ENCODE measurements at regions not wholly inside any gene's neighbourhood (a gene's known extent, or its start where the extent isn't known, plus 50 kb on each side); places are given as distances from the start of the nearest gene placed in this dataset.
"Not testable (repeated sequence)": the region's sequence is repeated elsewhere in the genome, so short reads cannot be mapped to it uniquely, and the experiment has no call there.

- Histone ChIP-seq H3K4me2 (ENCODE audit: low read length) (no peak overlapping the region), H3K4me1 (ENCODE audit: control insufficient read depth, low read length) (no peaks in the 10 kb centered on the region), H3K36me3 (ENCODE audit: control insufficient read depth, low read length) (no peaks in the 10 kb centered on the region), H3K27me3 (ENCODE audit: control insufficient read depth, low read length) (no peaks in the 10 kb centered on the region), H3K79me2 (ENCODE audit: control insufficient read depth, low read length) (no peaks in the 10 kb centered on the region), H3K9me3 (ENCODE audit: control insufficient read depth, insufficient read depth, low read length) (no peaks in the 10 kb centered on the region; the same call in 1 of the 2 replicates), H3K27ac (ENCODE audit: low read depth, low read length) (no peak overlapping the region), H3K4me3 (ENCODE audit: low read length) (no peak overlapping the region), H3K9me2 (replicated peaks; ENCODE audit: control insufficient read depth, low read length) (no peaks in the 10 kb centered on the region), H4K20me1 (ENCODE audit: control insufficient read depth, insufficient read depth, low read depth, low read length) (no peaks in the 10 kb centered on the region), H3F3A (ENCODE audit: control insufficient read depth, insufficient read depth) (no peaks in the 10 kb centered on the region)
- no peak for TF ChIP-seq EZH2phosphoT487 (IDR thresholded peaks at IDR 0.05; ENCODE audit: borderline replicate concordance, low read length)
- TF ChIP-seq CTCF (IDR thresholded peaks at IDR 0.05; ENCODE audit: low read depth, low read length, poor library complexity, severe bottlenecking): no peak
Observed at GRCh38 chr21:14615359-14615974, 69.4 kb upstream of the SAMSN1 start.

GRCh38 chr21:14614287-14614686 lies 68.2 kb upstream of the SAMSN1 start:
- no peak overlapping the region for H3K4me3 ChIP-seq (ENCODE audit: low read length)
- H3K4me2 ChIP-seq (ENCODE audit: low read length): no peak overlapping the region
- H3K4me1 ChIP-seq (ENCODE audit: control insufficient read depth, low read length): no peaks in the 10 kb centered on the region
- H4K20me1 ChIP-seq (ENCODE audit: control insufficient read depth, insufficient read depth, low read depth, low read length): no peaks in the 10 kb centered on the region
- H3F3A ChIP-seq (ENCODE audit: control insufficient read depth, insufficient read depth): no peaks in the 10 kb centered on the region
- TF ChIP-seq EZH2phosphoT487 (IDR thresholded peaks at IDR 0.05; ENCODE audit: borderline replicate concordance, low read length) (no peak), CTCF (IDR thresholded peaks at IDR 0.05; ENCODE audit: low read depth, low read length, poor library complexity, severe bottlenecking) (no peak)
- no peaks in the 10 kb centered on the region for H3K9me2 ChIP-seq (replicated peaks; ENCODE audit: control insufficient read depth, low read length)
- no peaks in the 10 kb centered on the region for H3K79me2 ChIP-seq (ENCODE audit: control insufficient read depth, low read length)
- H3K27ac ChIP-seq (ENCODE audit: low read depth, low read length): no peak overlapping the region
- H3K27me3 ChIP-seq (ENCODE audit: control insufficient read depth, low read length): no peaks in the 10 kb centered on the region
- no peaks in the 10 kb centered on the region for H3K9me3 ChIP-seq (ENCODE audit: control insufficient read depth, insufficient read depth, low read length)
- no peaks in the 10 kb centered on the region for H3K36me3 ChIP-seq (ENCODE audit: control insufficient read depth, low read length)

GRCh38 chr21:14613486-14614224 lies 67.5 kb upstream of the SAMSN1 start:
- no peak overlapping the region for H3K27ac ChIP-seq (ENCODE audit: low read depth, low read length)
- no peaks in the 10 kb centered on the region for H3K27me3 ChIP-seq (ENCODE audit: control insufficient read depth, low read length)
- H3K9me3 ChIP-seq (ENCODE audit: control insufficient read depth, insufficient read depth, low read length): no peaks in the 10 kb centered on the region
- no peaks in the 10 kb centered on the region for H3K9me2 ChIP-seq (replicated peaks; ENCODE audit: control insufficient read depth, low read length)
- TF ChIP-seq CTCF (IDR thresholded peaks at IDR 0.05; ENCODE audit: low read depth, low read length, poor library complexity, severe bottlenecking) (no peak), EZH2phosphoT487 (IDR thresholded peaks at IDR 0.05; ENCODE audit: borderline replicate concordance, low read length) (no peak)
- no peaks in the 10 kb centered on the region for H4K20me1 ChIP-seq (ENCODE audit: control insufficient read depth, insufficient read depth, low read depth, low read length)
- H3K4me1 ChIP-seq (ENCODE audit: control insufficient read depth, low read length): no peaks in the 10 kb centered on the region
- H3K36me3 ChIP-seq (ENCODE audit: control insufficient read depth, low read length): no peaks in the 10 kb centered on the region
- no peaks in the 10 kb centered on the region for H3K79me2 ChIP-seq (ENCODE audit: control insufficient read depth, low read length)
- no peak overlapping the region for H3K4me3 ChIP-seq (ENCODE audit: low read length)
- no peaks in the 10 kb centered on the region for H3F3A ChIP-seq (ENCODE audit: control insufficient read depth, insufficient read depth)
- H3K4me2 ChIP-seq (ENCODE audit: low read length): no peak overlapping the region

GRCh38 chr21:14610119-14610518 lies 64.0 kb upstream of the SAMSN1 start:
- H3F3A ChIP-seq (ENCODE audit: control insufficient read depth, insufficient read depth); H3K4me1 ChIP-seq (ENCODE audit: control insufficient read depth, low read length); H3K9me2 ChIP-seq (replicated peaks; ENCODE audit: control insufficient read depth, low read length); H3K79me2 ChIP-seq (ENCODE audit: control insufficient read depth, low read length); H3K27me3 ChIP-seq (ENCODE audit: control insufficient read depth, low read length); H3K4me2 ChIP-seq (ENCODE audit: low read length); H3K27ac ChIP-seq (ENCODE audit: low read depth, low read length); H3K36me3 ChIP-seq (ENCODE audit: control insufficient read depth, low read length); H3K4me3 ChIP-seq (ENCODE audit: low read length); H4K20me1 ChIP-seq (ENCODE audit: control insufficient read depth, insufficient read depth, low read depth, low read length); H3K9me3 ChIP-seq (ENCODE audit: control insufficient read depth, insufficient read depth, low read length): not testable (repeated sequence)
